ENCODE measurements at regions not wholly inside any gene's neighbourhood (a gene's known extent, or its start where the extent isn't known, plus 50 kb on each side); places are given as distances from the start of the nearest gene placed in this dataset.

DNA sequence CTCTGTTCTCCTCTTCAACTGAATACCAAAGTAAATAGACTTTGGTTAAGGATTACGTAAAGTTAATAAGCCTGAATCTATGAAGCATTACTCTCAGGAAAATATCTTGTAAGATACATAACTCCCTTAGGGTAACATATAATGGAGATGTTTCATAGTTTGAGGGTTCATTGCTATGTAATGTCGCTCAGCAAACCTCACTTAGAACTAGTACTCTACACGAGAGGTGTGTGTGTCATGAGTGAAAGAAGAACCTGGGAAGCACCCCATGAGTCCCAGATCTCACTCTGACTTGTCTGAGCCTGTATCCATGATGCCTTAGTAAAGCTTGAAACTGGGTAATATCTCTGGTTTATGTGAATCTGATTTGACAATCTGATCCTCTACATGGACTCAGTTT is 429.5 kb upstream of the ANO3 start:
- dilution Hi-C loops (cut with MboI; ENCODE audit: extremely low pct_ligation_motif_present, low sequenced_read_pairs), result no loop called here
- Histone ChIP-seq H3K9me1 (ENCODE audit: control insufficient read depth, extremely low read depth, insufficient read depth, low read length) (no peaks in the 10 kb centered on the region), H2AFZ (ENCODE audit: control insufficient read depth, low read length) (no peak overlapping the region), H3K36me3 (ENCODE audit: control insufficient read depth in 2 of 2, extremely low read depth in 1 of 2, insufficient read depth in 2 of 2, low read length in 2 of 2) (no peaks in the 10 kb centered on the region), H3K9ac (ENCODE audit: control insufficient read depth, extremely low read depth, insufficient read depth, low read length) (no peak overlapping the region), H3K27me3 (ENCODE audit: control insufficient read depth, extremely low read depth, insufficient read depth, low read length) (no peaks in the 10 kb centered on the region), H3K4me1 (ENCODE audit: control insufficient read depth, extremely low read depth, insufficient read depth, low read length) (no peaks in the 10 kb centered on the region), H3K4me3 (ENCODE audit: control insufficient read depth in 2 of 3, extremely low read depth in 1 of 3, insufficient read depth in 2 of 3, low read depth in 1 of 3, low read length in 3 of 3) (no peak overlapping the region), H4K20me1 (ENCODE audit: control insufficient read depth, extremely low read depth, insufficient read depth, low read length) (no peaks in the 10 kb centered on the region), H3K4me2 (ENCODE audit: control insufficient read depth, extremely low read depth, insufficient read depth, low read depth, low read length) (no peak overlapping the region), H3K27ac (ENCODE audit: control insufficient read depth, insufficient read depth, low read length) (no peak overlapping the region), H3K79me2 (ENCODE audit: control insufficient read depth, insufficient read depth, low read length) (no peaks in the 10 kb centered on the region), H3K9me3 (ENCODE audit: control insufficient read depth, low read depth, low read length) (no peaks in the 10 kb centered on the region)
- FAIRE-seq (no peak), DNase-seq (ENCODE audit: low read depth, low spot score) (no peak)
- TF ChIP-seq, protein P1, sequence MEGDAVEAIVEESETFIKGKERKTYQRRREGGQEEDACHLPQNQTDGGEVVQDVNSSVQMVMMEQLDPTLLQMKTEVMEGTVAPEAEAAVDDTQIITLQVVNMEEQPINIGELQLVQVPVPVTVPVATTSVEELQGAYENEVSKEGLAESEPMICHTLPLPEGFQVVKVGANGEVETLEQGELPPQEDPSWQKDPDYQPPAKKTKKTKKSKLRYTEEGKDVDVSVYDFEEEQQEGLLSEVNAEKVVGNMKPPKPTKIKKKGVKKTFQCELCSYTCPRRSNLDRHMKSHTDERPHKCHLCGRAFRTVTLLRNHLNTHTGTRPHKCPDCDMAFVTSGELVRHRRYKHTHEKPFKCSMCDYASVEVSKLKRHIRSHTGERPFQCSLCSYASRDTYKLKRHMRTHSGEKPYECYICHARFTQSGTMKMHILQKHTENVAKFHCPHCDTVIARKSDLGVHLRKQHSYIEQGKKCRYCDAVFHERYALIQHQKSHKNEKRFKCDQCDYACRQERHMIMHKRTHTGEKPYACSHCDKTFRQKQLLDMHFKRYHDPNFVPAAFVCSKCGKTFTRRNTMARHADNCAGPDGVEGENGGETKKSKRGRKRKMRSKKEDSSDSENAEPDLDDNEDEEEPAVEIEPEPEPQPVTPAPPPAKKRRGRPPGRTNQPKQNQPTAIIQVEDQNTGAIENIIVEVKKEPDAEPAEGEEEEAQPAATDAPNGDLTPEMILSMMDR (optimal IDR thresholded peaks at IDR 0.05 in 1 of 3, IDR thresholded peaks at IDR 0.05 in 1 of 3, conservative IDR thresholded peaks at IDR 0.05 in 1 of 3; ENCODE audit: extremely low read depth in 1 of 3, insufficient read depth in 2 of 3, low read length in 3 of 3), result no peak
- TF ChIP-seq EZH2 (IDR thresholded peaks at IDR 0.05; ENCODE audit: low read length), result no peak

- TF ChIP-seq, protein P1 (optimal IDR thresholded peaks at IDR 0.05 in 1 of 3, IDR thresholded peaks at IDR 0.05 in 1 of 3, conservative IDR thresholded peaks at IDR 0.05 in 1 of 3; ENCODE audit: extremely low read depth in 1 of 3, insufficient read depth in 2 of 3, low read length in 3 of 3), result no peak
- TF ChIP-seq EZH2 (IDR thresholded peaks at IDR 0.05; ENCODE audit: low read length), result no peak
- Histone ChIP-seq H3K4me3 (ENCODE audit: control insufficient read depth in 2 of 3, extremely low read depth in 1 of 3, insufficient read depth in 2 of 3, low read depth in 1 of 3, low read length in 3 of 3) (no peak overlapping the region), H2AFZ (ENCODE audit: control insufficient read depth, low read length) (no peak overlapping the region), H3K4me1 (ENCODE audit: control insufficient read depth, extremely low read depth, insufficient read depth, low read length) (no peaks in the 10 kb centered on the region), H3K27ac (ENCODE audit: control insufficient read depth, insufficient read depth, low read length) (no peak overlapping the region), H3K36me3 (ENCODE audit: control insufficient read depth in 2 of 2, extremely low read depth in 1 of 2, insufficient read depth in 2 of 2, low read length in 2 of 2) (no peaks in the 10 kb centered on the region), H3K9me3 (ENCODE audit: control insufficient read depth, low read depth, low read length) (no peaks in the 10 kb centered on the region), H3K9me1 (ENCODE audit: control insufficient read depth, extremely low read depth, insufficient read depth, low read length) (no peaks in the 10 kb centered on the region), H3K27me3 (ENCODE audit: control insufficient read depth, extremely low read depth, insufficient read depth, low read length) (no peaks in the 10 kb centered on the region), H3K79me2 (ENCODE audit: control insufficient read depth, insufficient read depth, low read length) (no peaks in the 10 kb centered on the region), H3K4me2 (ENCODE audit: control insufficient read depth, extremely low read depth, insufficient read depth, low read depth, low read length) (no peak overlapping the region), H4K20me1 (ENCODE audit: control insufficient read depth, extremely low read depth, insufficient read depth, low read length) (no peaks in the 10 kb centered on the region), H3K9ac (ENCODE audit: control insufficient read depth, extremely low read depth, insufficient read depth, low read length) (no peak overlapping the region)
- DNase-seq (ENCODE audit: low read depth, low spot score) (no peak), FAIRE-seq (no peak)
- dilution Hi-C loops (cut with MboI; ENCODE audit: extremely low pct_ligation_motif_present, low sequenced_read_pairs), result no loop called here
Measured at GRCh38 chr11:25908726-25909125, 423.2 kb upstream of the ANO3 start.

Measured in keratinocyte (primary cell).